ENCODE measurements at regions not wholly inside any gene's neighbourhood (a gene's known extent, or its start where the extent isn't known, plus 50 kb on each side); places are given as distances from the start of the nearest gene placed in this dataset.

DNA sequence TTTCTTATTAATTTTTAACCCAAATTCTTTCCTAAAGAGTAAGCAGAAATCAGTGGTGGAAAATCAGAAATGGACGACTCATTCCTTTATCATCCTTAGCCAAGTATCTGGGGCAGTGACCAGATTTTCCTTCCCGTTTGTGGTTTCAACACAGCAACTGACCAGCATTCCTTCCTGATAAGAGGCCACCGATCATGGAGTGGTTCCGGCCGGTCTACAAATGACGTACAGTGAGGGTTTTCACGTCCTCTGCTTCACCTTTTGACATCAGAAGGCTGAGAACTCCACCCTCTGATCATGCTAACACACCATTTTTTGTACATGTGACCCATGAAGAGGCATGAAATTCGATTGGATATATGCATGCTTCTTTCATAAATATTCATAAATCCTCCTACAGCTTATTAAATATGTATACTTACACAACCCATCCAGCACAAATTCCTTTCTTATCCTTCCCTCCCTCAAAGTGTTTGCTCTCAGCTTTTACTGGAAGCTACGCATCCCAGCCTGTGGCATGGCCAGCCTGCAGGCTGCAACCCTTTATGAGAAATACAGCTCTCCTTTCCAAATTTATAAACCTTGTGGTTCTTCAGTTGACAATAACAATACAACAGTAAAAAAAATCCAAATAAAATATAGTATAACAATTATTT, 173.0 kb upstream of the CASK start:
- peak in 1 of 3 donors; percentile 57 for DNase-seq

DNA sequence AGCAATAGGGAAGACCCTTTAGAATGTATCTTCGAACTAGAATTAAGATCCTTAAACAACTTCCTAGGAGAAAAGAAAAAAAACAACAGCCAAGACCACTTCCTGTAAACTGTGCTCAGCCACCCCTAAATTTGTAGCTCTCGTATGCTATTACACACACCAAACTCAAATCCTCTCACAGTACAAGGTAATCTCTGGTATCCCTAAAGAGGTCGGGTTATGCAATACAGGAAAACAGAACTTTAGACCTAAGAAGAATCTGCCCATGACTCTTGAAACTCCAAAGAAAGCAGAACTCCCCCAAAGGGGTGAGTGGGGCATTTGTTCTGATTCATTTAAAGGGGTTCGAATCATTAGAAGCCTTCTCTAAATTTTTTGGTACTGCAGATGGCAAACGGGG, 170.9 kb upstream of the CASK start:
- DNase-seq, result peak in 1 of 3 donors; percentile 47

DNA sequence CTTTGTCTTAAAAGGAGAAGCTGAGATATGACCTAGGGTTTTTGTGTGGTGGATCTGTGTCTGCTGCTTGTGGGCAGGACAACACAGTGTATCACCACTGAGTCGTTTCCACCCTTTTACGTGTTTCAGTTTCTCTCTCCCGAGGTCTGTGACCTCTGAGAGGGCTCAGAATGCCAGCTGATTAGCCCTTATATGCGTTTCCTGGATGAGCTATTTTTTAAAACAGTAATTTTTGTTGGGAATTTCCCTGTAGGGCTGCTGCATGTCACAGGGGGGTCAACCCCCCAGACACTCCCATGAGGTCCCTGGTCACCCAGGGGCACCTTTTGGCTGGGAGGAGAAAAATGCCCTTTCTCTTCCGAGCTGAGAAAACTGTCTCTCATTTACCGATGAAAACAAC, 170.4 kb upstream of the CASK start:
- no peak for DNase-seq

DNA sequence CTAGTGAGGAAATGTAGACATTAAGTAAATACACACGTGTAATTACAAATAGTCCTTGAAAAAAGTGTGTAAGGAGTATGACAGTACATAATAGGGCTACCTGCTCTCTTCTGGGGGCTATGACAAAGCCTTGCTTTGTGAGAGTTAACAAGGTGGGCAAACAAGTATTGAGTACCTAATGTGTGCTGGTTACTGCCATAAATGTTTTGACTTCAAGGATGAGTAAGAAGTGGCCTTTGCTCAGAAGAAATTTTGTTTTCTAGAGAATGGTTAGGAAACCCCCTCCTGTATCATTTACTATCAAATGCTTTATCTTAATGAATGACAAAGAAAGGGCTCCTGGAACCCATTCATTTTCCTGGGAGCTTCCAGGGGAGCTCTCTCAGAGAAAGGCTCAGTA, 167.0 kb upstream of the CASK start:
- no peak for DNase-seq

DNA sequence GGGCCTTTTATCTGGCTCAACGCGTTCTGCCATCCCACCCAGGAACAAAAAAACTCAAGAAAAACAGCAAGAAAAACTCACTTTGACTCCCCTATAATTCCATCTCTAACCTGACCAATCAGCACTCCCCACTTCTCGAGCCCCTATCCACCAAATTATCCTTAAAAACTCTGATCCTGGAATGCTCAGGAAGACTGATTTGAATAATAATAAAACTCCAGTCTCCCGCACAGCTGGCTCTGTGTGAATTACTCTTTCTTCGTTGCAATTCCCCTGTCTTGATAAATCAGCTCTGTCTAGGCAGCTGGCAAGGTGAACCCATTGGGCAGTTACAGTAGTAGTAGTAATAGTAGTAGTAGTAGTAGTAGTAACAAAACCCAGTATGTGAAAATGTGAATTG, 165.7 kb upstream of the CASK start:
- no peak for DNase-seq

DNA sequence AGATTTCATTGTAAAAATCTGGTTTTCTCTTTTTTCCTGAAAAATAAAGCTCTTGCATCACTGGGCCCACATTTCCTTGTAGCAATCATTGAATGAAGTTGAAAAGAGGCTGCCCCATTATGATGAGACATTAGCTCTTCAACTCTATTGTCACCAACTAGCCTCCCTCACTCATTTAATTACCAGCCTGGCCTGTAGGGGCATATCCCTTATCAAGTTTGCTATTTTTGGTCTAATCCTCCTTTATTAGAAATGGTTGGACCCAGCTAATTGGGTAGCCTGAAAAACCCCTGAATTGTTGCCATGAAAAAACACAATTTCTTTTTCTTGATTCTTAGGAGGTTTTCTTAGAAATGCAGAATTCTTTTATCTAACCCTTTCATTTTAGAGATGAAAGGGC, 164.6 kb upstream of the CASK start:
- no peak for DNase-seq

DNA sequence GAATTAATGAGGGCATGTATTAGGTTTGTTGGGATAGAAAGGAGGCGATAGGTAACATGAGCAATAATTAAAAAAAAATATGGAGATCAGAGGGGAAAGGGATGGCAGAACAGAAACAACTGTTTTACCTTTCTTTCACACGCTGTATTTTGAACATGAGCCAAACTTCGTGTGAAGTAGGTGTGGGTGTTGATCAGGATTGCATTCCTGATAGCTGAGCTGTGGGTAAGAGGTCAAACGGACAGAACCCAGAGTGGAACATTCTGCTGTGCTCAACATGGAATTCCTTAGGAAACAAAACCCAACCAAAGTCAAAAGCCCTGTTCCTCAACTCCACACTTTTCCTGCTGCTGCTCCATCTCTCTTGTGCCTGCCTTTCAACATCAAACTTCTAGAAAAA, 162.5 kb upstream of the CASK start:
- DNase-seq, result no peak

DNA sequence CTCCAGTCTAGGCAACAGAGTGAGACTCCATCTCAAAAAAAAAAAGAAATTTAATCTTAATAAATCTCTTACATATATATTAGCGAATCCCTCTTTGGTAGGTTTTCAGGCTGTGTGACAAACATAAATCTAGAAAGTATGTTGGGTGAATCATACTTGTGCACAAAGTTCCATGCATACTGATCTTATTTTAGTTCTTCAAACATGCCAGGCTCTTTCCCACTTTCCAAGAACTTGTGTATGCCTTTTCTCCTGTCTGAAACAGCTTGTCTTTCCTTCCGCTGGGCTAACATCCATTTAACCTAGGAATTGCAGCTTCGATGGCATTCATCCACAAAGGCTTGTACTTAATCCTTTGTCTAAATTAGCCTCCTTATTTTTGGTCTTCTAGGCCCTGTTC, 156.6 kb upstream of the CASK start:
- no peak for DNase-seq

DNA sequence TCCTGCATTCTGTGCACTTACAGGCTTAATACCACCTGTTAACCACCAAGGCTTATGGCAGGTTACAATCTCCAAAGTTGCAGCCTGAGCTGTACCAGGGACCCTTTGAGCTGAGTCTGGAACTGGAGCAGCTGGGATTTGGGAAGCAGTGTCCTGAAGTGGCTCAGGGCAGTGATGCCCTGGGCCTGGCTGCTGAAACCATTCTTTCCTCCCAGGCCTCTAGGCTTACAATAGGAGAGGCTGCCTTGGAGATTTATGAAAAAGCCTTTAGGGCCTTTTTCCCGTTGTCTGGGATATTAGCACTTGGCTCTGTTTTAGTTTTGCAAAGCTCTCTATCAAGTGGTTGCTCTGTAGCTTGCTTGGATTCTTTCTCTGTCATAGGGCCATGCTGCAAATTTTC, 154.3 kb upstream of the CASK start:
- no peak for DNase-seq

DNA sequence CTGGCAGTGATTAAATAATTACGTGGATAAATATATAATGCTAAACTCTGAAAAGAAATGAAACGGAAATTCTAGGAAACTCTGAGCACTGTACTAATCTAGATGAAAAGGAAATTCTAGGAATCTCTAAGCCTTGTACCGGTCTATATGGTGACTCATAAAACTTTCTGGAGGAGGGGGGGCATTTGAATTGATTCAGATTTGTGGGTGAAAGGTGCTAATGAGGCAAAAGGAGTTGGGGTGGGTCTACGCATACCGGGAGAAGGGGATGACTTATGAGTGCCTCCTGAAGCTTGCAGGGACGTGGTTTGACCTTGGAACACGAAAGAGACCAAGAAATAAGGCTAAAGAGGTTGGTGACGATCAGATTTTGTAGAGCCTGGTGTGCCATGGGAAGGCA, 151.7 kb upstream of the CASK start:
- no peak for DNase-seq

DNA sequence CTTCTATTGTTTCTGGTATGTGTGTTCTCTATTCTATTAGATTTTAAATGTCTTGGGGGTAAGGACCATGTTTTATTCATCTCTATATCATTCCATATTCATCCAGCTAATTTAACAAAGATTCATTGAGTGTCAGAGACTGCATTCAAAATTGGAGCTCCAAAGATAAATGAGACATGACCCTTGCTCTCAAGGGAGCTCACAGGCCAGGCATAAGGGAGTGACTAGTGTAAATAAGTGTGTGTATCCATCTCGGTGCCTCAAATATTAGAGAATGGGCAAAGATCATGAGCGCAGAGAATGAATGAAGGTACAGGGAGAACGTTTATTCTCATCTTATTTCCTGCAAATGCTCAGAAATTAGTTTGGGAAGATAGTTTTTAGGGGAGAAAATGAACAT, 150.1 kb upstream of the CASK start:
- DNase-seq, result no peak

DNA sequence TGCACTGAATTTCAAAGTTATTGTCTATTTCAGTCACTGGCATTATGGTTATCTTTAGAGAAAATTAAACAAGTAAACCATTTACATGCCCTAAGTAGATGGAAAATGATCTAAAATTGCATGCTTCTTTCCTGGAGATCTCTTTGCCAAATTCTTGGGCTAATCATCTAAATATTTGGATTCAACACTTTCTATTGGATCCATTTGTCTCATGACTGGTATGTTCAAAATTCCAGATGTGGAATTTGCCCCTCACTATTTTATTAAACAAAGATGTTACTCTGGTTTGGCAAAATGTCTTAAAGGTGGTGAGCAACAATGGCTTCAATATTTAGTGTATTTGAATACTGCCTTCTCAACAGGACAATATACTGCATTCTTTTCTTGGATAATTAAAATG, 147.5 kb upstream of the CASK start:
- no peak for DNase-seq

DNA sequence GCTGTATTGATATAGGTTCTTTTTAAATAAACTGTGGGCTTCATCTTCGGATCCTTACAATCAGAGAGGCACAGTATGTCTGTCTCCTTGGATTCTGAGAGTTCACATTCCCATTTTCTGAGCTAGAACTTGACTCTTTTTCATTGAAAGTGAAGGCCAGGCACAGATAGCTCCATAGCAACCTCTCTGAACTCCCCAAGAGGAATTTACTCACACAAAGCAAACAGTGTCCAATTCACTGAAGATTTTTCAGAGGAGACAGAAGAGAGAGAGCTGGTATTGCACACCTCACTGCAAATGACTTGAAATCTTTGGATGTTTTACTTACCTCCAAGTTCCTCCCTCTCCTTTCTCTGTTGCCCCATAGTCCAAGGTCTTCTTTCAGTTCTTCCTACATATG, 130.9 kb upstream of the CASK start:
- no peak for DNase-seq

DNA sequence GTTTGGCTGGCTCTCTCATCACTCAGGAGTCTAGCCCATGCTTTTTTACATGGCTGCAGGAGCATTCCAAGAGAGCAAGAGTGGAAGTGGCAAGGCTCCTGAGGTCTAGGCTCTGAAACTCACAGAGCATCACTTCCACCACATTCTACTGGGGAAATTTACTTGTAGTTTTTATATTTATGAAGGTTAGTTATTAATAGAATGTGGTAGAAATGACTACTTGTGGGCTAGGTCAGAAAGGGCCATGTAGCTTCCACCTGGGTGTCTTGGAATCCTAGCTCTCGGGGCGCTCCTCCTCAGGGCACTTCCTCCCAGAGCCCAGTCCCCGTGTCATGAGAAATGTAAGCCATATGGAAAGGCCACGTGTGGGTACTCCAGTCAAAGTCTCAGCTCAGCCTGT, 127.0 kb upstream of the CASK start:
- DNase-seq, result no peak

DNA sequence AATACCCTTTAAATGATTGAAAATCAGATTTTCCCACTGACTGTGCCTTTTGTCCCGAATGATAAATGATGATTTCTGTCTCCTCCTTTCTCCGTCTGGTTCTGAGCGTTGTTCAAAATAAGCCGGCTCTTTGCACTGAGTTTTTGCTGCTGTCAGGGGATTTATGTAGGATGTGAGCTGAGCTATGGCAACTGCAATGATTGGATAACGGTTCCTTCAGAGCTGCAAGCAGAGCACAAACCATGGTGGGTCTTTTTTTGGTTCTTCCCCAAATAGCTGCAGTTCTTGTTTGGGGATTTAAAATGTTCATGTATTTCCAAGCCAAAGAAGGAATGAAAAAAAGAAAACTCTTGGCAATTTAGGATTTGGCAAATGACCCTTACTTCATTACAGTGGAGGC, 124.5 kb upstream of the CASK start:
- peak in 1 of 3 donors; percentile 20 for DNase-seq

DNA sequence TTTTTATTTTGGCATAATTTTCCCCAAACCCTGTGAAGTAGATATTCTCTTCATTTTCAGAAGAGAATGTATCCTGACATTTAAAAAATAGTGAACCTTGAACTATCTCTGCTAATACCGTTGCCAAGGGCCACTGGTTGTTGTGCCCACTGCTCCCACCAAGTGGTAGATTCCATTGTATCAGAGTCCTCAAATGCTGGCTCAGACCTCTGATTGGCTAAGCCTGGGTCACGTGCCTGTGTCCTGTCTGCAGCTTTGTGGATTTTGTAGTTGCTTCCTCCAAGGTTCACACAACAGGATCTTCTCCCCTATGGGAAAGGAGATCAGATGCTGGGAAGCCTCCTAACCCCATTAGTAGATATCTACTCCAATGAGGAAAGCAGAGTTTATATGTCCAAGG, 104.8 kb upstream of the CASK start:
- DNase-seq, result no peak

DNA sequence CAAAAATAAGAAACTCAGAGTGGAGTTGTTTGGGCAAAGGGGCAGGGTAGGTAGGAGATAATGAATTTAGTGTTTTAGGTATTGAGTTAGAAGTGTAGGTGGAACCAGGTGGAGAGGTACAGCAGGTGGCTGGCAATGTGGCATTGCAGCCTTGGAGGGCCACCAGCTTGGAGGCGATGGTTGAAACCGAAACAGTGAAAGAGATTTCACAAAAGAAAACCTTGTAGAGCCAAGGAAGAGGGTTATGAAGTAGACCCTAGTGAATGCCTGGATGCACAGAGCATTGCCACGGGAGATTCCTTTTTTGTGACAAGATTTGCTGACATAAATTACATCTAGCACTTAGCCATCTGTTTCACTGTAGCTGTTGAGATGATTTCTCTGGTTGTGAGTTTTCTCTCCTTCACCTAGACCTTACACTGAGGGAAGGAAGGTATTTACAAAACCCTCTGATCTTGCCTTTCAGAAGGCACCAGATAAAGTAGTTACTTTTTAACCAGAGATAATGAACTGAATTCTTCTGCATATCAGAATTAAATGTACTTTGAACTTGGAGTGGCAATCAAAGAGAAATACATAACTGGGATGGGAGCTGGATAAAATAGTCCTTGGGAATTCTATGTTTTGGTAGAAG, 104.1 kb upstream of the CASK start:
- DNase-seq, result no peak

DNA sequence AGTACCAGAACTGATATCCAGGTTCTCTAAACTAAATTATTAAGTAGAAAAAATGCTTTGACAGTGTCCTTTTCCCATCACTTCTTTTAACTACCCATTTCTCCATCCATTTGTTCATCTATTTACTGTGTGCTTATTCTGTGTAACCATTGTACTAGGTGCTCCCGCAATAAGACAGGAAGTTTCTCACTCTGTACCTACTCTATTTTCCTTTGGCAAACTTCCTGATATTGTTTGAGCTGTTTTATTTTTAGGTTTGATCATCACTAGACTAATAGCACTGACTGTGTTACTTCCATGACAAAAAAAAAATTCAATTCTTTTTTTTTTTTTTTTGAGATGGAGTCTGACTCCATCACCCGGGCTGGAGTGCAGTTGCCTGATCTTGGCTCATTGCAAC, 102.5 kb upstream of the CASK start:
- no peak for DNase-seq

DNA sequence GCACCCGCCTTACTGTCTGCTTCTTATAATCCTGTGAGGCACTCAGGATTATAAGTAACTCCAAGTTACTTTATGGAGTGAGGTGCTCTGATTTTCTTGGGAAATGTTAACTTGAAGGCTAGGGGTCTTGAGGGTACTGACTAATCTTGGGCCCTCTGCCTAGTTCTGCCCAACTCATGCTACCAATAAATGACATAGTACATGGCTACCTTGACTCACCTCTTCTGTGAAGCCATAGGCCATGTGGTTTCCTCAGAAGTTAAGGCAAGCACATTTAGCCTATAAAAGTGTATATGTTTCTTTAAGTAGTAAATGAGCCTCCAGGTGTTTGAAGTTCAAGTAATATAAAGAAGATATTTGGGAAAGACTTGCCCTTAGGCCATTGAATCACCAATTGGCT, 99.8 kb upstream of the CASK start:
- no peak for DNase-seq

DNA sequence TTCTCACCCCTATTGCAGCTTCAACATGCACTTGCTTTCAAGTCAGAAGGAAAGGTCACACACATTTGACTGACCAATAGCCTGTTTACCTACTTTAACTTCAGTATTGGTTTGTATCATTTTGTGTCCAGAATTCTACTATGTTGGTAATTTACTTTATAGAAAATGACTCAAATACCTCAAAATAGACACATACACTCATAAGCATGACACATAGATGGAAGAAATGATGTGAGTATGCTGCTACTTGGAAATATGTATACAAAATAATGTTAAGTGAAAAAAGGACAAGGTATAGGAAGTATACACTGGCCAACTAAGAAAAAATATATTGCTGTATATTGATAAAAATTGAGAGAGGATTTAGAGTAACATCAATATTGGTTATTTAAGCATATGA, 98.8 kb upstream of the CASK start:
- no peak for DNase-seq

DNA sequence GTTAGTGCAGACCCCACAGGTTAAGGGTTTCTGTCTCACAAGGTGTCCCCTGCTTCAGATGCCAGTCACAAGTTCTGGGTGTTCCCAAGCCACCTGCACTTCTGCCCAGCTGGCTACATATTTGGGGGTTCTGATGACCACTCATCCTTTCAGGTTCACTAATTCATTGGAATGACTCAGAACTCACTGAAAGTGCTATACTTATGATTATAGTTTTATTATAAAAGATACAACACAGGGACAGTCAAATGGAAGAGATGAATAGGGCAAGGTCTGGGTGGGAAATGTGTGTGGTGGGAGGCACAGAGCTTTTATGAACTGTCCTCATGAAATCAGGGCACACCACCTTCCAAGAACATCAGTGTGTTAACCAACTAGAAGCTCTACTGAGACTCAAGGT, 97.7 kb upstream of the CASK start:
- no peak for DNase-seq

DNA sequence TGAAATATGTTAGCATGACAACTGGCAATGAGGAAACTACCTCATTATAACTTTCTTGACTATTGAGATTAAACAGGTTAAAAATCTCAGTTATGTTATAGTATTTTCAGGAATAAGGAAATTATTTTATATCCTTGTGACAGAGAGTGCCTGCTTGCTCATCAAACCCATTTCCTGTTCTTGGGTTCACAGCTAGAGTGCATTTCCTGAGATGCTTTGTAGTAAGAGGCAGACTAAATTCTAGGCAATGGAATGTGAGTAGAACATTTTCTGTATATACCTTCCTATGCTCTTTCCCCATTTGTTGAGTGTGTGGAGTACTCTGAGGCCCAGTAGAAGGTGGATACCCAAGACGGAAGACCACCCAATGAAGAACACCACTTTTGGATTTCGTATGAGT, 96.9 kb upstream of the CASK start:
- DNase-seq, result no peak

DNA sequence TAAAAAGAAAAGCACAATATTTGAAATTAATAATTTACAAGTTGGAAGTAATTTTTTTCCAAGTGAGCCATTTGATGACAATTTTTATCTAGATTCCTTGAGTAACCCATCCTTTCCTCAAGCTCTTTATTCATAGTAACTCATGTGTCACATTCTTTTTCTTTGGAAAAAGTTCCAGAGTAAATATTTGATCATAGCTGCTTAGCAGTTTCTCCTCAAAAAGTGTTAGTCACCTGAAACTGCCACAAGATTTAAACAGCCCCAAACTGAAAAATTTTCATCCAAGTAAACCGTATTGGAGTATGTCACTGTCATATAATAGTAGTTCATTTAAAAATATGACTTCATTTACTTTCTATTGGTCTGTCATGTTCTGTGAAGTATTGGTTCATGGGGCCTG, 94.6 kb upstream of the CASK start:
- no peak for DNase-seq

DNA sequence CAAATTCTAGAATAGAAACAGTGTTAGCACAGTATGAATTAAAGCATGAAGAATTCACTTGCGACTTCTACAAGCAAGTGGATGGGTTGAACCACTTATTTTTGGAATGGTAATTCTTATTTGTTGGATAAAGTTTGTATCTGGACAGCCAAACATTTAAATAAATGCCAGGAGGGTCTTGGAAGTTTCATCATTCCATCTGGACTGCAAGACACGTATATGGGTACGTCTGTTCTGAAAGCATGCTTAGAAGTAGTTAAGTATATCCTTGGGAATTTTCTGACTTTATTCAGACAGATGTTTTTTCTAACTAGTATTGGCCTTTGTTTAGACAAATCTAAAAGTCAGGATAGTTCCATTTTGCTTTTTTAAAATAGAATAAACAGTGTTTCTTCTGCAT, 77.5 kb upstream of the CASK start:
- DNase-seq, result peak; percentile 0 to 49 (median 30)
